Activated CD8-positive, alpha-beta T cell treated with anti-CD3 and anti-CD28 coated beads for 36 hours (primary cell): ENCODE measurements at regions not wholly inside any gene's neighbourhood (a gene's known extent, or its start where the extent isn't known, plus 50 kb on each side); places are given as distances from the start of the nearest gene placed in this dataset.

ENCODE experiments used
- ATAC-seq: fragments of 200-7000 bp; cut with Tn5 transposase; one replicate; pipeline ENCODE4 v1.10.0; 2021; ENCODE audit warnings: mild to moderate bottlenecking, moderate library complexity
- CTCF ChIA-PET: fragments of 350-600 bp; sonication (Branson Sonifier 250); formaldehyde crosslinking; loops from one replicate; lab custom pipeline; 2021; ENCODE audit warnings: antibody characterized with exemption; lab: Charles Lee
- POLR2A ChIA-PET: fragments of 350-600 bp; sonication (Branson Sonifier 250); formaldehyde crosslinking; loops from one replicate; lab custom pipeline; 2021; ENCODE audit warnings: antibody characterized with exemption; lab: Charles Lee
- DNase-seq: peaks from one replicate; pipeline ENCODE4 v3.0.0-alpha.2; 2020
- H3K27ac Mint-ChIP-seq: one replicate; pipeline ENCODE4 v1.8.0; 2021; ENCODE audit warnings: mild to moderate bottlenecking, mixed read lengths
- H3K27me3 Mint-ChIP-seq: one replicate; pipeline ENCODE4 v1.8.0; 2021; ENCODE audit warnings: mixed read lengths
- H3K36me3 Mint-ChIP-seq: one replicate; pipeline ENCODE4 v1.8.0; 2021; ENCODE audit warnings: low read depth, mixed read lengths
- H3K4me1 Mint-ChIP-seq: one replicate; pipeline ENCODE4 v1.8.0; 2021; ENCODE audit warnings: low read depth, mixed read lengths
- H3K4me3 Mint-ChIP-seq: one replicate; pipeline ENCODE4 v1.8.0; 2021; ENCODE audit warnings: mild to moderate bottlenecking, moderate library complexity, mixed read lengths
- H3K9me3 Mint-ChIP-seq: one replicate; pipeline ENCODE4 v1.8.0; 2021; ENCODE audit warnings: mixed read lengths
- CTCF ChIP-seq: fragments of 200-600 bp; IDR thresholded peaks from one replicate; pipeline ENCODE4 v1.8.0; 2022; ENCODE audit warnings: antibody characterized with exemption, mild to moderate bottlenecking
- intact Hi-C: fragments of 100-400 bp; cut with micrococcal nuclease; formaldehyde crosslinking; loops from one replicate; pipeline ENCODE4 v1.10.0; 2022

DNA sequence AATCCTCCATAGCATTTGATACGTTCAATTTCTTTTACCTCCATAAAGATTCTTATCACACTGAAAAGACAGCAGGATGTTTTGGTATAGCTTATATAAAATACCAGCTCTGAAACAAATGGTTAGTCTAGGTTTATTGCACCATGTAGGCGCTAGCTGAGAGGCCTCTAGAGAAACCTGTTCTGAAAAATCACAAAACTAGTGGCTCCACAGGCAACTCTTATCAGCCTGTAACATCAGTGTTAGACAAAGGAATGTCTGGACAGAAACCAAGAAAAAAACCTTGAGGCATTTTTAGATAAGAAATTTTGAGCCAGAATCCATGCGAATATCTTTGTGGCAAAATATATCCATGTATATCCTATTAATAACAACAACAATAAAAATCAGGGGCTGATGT lies 440.4 kb upstream of the MAP2 start:
- intact Hi-C loops = no loop called here
- ChIA-PET POLR2A (no interaction called here), CTCF (no interaction called here)
- no peaks in the 10 kb centered on the region for H3K36me3 Mint-ChIP-seq
- no peak overlapping the region for H3K27ac Mint-ChIP-seq
- H3K4me3 Mint-ChIP-seq = no peak overlapping the region
- peaks cover under 1% of the 10 kb centered on the region for H3K9me3 Mint-ChIP-seq
- ATAC-seq (no peak), DNase-seq (no peak)
- no peak for TF ChIP-seq CTCF
- H3K4me1 Mint-ChIP-seq = no peaks in the 10 kb centered on the region
- no peaks in the 10 kb centered on the region for H3K27me3 Mint-ChIP-seq

- ChIA-PET POLR2A (no interaction called here), CTCF (no interaction called here)
- Mint-ChIP-seq H3K4me1 (no peaks in the 10 kb centered on the region), H3K27ac (no peak overlapping the region), H3K36me3 (no peaks in the 10 kb centered on the region), H3K27me3 (no peaks in the 10 kb centered on the region), H3K4me3 (no peak overlapping the region), H3K9me3 (no peaks in the 10 kb centered on the region)
- TF ChIP-seq CTCF = no peak
- DNase-seq (no peak), ATAC-seq (no peak)
- intact Hi-C loops = no loop called here
Observed at GRCh38 chr2:208984376-208985090, 439.3 kb upstream of the MAP2 start.

- no peak for TF ChIP-seq CTCF
- no peaks in the 10 kb centered on the region for H3K27me3 Mint-ChIP-seq
- DNase-seq (no peak), ATAC-seq (no peak)
- ChIA-PET CTCF (no interaction called here), POLR2A (no interaction called here)
- H3K9me3 Mint-ChIP-seq = no peaks in the 10 kb centered on the region
- H3K4me3 Mint-ChIP-seq = no peak overlapping the region
- no peaks in the 10 kb centered on the region for H3K4me1 Mint-ChIP-seq
- intact Hi-C loops = no loop called here
- H3K36me3 Mint-ChIP-seq = no peaks in the 10 kb centered on the region
- H3K27ac Mint-ChIP-seq = no peak overlapping the region
Observed at GRCh38 chr2:208985644-208986043, 438.2 kb upstream of the MAP2 start.

DNA sequence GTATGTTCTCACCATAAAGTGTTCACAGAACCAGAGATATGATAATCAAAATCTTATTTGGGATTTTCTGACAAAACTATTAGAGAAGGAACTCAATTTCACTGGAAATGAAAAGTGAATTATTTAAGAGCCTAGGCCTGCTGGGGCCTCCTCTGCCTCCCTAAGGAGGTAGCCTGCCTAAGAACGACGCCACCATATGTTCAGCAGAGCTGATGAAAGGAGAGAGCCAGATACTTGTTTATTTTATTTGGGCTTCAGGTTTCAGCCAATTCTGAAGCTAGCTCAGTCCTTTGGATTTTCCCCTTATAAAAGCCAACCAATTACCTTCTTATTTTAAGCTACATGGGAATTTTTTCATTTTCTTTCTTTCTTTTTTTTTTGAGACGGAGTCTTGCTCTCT lies 433.1 kb upstream of the MAP2 start:
- ChIA-PET CTCF (no interaction called here), POLR2A (no interaction called here)
- ATAC-seq = no peak
- DNase-seq = no peak
- Mint-ChIP-seq H3K4me1 (no peaks in the 10 kb centered on the region), H3K4me3 (no peak overlapping the region), H3K36me3 (no peaks in the 10 kb centered on the region), H3K9me3 (peaks cover 8% of the 10 kb centered on the region), H3K27ac (no peak overlapping the region), H3K27me3 (no peaks in the 10 kb centered on the region)
- intact Hi-C loops = no loop called here
- TF ChIP-seq CTCF = no peak

- DNase-seq = no peak
- ChIA-PET POLR2A (no interaction called here), CTCF (no interaction called here)
- Mint-ChIP-seq H3K4me3 (no peak overlapping the region), H3K27me3 (no peaks in the 10 kb centered on the region), H3K4me1 (no peaks in the 10 kb centered on the region), H3K27ac (no peak overlapping the region), H3K9me3 (peaks cover 10% of the 10 kb centered on the region), H3K36me3 (no peaks in the 10 kb centered on the region)
- no peak for ATAC-seq
- no peak for TF ChIP-seq CTCF
- intact Hi-C loops = no loop called here
Observed at GRCh38 chr2:208999911-209000310, 423.9 kb upstream of the MAP2 start.
